ENCODE measurements at regions not wholly inside any gene's neighbourhood (a gene's known extent, or its start where the extent isn't known, plus 50 kb on each side); places are given as distances from the start of the nearest gene placed in this dataset.
"Not testable (repeated sequence)": the region's sequence is repeated elsewhere in the genome, so short reads cannot be mapped to it uniquely, and the experiment has no call there.

DNA sequence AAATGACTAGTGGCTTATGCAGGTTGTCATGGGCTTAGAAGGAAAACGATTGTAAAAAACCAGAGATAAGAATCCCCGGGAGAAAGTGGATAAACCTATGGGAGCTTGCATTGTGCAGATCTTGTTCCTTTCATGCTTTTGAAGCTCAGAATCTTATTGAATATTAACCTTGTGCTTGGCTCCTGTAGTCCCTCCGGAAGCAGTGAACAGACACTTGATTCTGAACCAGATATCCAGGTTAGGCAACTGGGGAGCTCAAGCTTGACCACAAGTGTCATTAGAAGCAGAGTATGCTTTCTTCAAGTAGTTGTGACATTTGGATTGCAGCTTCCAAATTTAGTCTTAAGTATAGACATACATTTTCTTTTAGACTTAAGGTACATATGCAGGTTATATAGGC is 212.6 kb upstream of the MOCS1 start:
- DNase-seq, result no peak

DNA sequence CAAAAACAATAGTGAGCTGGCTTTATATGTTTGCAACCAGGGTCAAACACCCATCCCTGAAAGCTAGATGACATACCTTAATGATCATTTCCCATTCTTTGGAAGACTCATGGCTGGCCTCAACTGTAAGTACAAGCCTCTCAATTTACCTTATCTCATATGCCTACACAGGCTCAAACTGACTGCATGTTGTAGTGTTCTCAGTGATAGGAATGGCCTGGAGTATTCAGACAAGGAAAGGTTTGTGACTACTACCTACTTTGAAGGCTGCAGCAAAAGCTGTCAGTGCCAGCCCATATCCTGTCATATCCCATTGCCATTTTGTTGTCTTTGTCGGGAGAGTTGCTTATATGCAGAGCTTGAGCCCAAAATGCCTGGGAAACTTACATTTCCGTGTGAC is 205.2 kb upstream of the MOCS1 start:
- DNase-seq, result no peak

- no peak for DNase-seq
These were observed 204.0 kb upstream of the MOCS1 start for GRCh38 chr6:40138273-40138720.

DNA sequence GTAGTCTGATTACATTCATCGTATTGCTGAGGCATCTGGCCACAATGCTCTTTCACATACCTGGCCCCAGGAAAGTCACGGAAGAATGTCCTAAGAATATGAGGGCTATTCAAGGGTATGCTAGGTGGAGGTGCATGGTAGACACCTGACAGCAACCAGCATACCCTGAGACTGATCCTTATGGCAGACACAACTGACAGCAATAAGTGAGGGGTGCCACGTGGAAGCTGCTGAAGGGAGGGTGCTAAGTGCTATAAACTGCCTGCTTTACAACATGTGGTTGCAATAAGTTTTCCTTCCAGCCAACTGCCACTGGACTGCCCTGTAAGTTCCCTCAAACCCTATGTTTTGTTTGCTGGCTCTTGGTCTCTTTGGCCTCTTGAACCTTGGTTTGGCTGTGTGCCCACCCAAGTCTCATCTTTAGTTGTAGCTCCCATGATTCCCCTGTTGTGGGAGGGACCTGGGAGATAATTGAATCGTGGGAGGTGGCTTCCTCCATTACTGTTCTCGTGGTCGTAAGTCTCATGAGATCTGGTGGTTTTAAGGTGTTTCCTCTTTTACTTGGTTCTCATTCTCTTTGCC is 201.3 kb upstream of the MOCS1 start:
- no peak for DNase-seq

DNA sequence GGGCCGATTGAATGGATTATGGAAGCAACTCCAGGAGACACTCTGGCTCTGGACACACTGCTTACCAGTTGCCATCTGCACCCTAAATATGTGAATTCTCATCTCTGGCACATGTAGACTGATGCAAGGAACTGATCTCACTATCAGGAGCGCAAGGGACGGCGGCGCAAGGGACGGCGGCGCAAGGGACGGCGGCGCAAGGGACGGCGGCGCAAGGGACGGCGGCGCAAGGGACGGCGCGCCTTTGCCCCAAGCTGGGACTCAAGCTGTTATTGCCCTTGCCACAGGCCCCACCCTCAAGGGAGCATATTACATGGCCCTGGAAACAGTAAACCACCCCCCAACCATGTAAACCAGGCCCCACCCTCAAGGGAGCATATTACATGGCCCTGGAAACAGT is 199.7 kb upstream of the MOCS1 start:
- DNase-seq, result not testable (repeated sequence)

DNA sequence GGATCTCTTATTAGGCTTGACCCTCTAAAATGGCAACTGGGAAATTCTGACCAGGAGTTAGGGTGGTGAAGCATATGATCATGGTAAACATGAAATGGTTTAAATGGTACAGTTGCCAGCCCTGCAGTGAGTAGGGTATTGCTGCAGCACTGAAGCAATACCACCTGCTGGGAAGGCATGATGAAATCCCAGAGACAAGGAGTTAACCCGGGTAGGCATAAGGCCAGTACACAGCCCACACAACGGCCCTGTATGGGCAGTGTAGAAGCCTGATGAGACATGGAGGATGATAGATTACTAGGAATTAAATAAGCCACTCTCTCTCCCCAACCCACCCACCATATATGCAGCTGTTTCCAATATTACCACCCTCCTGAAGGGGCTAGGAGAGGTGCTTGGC is 197.4 kb upstream of the MOCS1 start:
- DNase-seq, result no peak

GRCh38 chr6:40128127-40128526 is 193.9 kb upstream of the MOCS1 start:
- DNase-seq, result no peak

DNA sequence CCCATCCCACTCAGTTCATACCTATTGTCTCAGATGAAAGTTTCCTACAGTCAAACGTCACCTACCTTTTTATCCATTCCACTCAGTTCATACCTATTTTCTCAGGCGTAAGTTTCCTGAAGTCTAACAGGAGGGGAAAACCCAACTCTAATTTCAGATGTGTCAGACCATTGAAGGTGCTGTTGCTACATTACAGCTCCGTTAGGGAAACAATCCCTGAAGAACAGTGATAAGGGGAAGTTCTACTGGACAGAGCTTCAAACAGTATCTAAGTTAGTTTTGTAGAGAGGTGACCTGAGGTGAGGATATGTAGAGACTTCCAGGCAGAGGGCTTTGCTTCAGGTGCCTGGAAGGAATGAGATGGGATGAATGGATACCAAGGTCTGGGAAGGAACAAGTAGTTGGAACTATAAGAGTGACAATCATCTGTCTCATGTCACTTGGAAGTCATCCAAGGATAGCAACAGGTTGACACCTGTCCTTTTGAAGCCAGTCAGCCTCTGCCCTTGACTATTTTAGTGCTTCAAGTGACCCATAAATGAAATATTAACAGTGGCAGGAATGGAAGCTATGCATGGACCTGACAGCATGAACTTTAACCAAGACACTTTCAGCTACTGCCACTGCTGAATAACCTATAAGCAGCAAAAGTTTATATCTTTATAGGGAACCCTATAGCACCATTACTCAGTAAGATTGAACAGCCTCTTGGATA is 191.6 kb upstream of the MOCS1 start:
- no peak for DNase-seq

DNA sequence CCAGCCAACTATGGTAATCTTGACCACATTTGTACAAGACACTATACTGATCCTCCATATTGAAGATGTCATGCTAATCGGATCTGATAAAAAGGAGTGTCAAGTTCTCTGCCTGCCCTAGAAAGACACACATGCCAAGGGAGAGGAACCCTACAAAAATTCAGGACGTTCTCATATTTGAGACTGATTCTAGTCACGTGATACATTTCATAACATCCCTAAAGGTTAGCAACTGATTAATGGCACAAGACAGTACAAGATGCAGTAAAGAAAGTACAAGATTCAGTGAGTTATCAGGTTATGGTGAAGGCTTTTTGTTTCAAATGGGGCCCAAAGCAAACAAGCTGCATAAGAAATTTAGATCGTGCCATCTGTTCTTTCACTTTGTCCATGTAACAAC is 190.7 kb upstream of the MOCS1 start:
- DNase-seq, result no peak

GRCh38 chr6:40116832-40117231 is 182.6 kb upstream of the MOCS1 start:
- no peak for DNase-seq

DNA sequence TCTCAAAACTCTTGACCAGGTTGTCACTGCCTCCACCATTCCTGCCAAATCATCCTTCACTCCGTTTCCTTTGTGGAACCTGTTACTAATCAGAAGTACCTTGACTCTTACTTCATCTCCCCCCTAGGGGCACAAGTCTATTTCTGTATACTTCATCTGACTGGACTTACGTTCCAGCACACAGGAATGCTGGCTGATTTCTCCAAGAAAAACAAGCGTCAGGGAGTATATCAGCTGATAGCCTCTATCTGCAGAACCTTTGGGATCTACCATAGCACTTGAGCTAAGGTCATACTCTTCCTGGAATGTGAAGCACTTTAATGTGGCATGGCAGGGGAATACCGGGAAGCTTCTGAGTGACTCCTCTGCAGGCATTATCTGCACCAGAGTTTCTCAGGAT is 178.1 kb upstream of the MOCS1 start:
- no peak for DNase-seq

- no peak for DNase-seq
These were observed 174.5 kb upstream of the MOCS1 start for GRCh38 chr6:40108736-40109135.

DNA sequence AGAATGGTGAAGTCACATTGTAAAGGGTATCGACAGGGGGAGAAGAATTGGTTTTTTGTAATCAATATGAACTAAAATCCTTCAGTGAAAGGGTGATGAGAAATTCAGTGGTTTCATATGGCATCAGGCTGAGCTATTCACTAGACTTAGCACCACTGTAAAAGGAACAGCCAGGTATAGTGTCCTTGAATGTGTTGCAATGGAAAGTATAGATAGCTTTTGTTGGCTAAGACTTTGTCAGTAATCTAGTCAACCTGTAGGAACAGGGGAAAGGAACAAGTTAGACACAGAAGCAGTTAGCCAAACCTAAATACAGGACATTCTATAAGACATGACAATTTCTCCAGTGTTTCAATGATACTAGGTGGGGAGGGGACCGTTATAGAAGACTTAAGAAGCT is 172.6 kb upstream of the MOCS1 start:
- no peak for DNase-seq

DNA sequence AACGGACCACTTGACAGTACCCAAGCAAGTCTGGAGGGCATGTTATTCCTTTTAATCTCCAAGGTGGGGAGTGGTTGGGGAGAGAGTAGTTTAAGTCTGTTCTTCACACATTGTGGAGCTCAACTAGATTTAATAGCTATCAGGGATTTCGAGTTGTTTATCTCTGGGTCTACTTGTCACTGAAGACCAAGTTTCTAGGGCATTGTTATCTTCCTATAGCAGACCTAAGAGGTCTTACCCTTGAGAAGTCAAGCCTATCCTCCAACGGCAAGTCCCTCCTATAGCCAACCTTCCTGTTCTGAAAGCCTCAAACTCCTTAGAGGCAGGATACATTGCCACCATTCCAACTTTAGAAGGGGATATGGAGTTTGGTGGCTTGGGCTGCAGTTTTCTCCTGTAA is 164.5 kb upstream of the MOCS1 start:
- DNase-seq, result no peak

- no peak for DNase-seq
These were observed 163.3 kb upstream of the MOCS1 start for GRCh38 chr6:40097590-40097989.

DNA sequence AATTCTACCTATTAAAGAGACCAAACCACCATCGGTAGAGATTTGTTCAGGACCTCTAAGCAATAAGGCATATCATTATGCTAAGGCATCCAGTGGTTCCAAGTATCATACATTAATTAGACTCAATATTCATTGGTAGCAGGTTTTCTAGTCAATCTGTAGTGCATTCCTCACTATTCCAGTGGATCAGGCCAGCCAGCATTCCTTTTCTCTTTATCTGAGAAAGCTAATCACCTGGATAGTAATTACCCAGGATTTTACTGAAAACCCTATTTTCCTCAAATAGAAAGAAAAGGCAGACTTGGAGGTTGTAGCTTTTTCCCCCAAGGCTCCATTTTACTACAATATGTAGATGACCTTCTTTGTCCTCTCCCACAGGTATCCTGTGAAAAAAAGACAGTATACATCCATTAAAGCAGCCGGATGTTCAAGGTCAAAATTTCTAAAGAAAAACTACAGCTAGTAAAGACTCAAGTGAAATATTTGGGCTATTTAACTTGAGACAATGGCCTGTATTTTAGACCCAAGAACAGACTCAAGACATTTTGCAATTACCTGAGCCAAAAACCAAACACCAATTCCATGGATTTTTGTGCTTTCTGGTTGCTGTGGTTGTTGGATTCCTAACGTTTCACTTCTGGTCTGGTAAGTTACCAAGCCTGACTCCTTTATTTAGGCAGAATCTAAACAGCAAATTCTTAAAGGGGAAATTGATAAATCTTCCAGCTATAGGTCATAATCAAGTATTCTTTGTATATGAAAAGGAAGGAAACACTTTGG is 149.1 kb upstream of the MOCS1 start:
- no peak for DNase-seq

GRCh38 chr6:40082278-40083043 is 148.2 kb upstream of the MOCS1 start:
- no peak for DNase-seq

- DNase-seq, result no peak
These were observed 143.5 kb upstream of the MOCS1 start for GRCh38 chr6:40077736-40078135.

GRCh38 chr6:40077315-40077714 is 143.1 kb upstream of the MOCS1 start:
- DNase-seq, result no peak

DNA sequence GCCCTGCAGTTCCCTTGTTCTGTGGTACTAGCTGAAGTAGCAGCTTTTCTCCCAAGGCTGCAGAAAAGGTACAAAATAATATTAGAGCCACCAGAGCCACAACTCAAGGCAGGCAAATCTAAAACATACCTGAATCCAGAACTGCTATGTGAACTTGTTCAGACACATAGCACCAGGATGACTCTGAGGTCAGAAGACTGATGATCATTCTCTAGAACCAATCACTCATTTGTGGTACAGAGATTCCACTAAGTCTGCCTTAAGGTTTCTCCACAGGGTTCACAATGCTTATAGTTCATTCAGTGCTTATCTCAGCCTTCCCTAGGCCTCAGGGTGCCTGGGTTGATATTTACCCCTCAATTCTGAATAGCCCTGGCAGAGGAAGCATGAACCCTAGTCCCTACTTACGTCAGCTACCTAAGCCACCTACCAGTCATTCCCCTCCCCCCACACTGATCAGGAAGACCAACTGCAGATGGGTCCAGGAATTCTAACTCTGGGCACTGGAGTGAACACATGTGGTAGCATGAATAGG is 140.9 kb upstream of the MOCS1 start:
- DNase-seq, result no peak

GRCh38 chr6:40074306-40075055 is 140.2 kb upstream of the MOCS1 start:
- no peak for DNase-seq

- DNase-seq, result no peak
These were observed 132.1 kb upstream of the MOCS1 start for GRCh38 chr6:40066372-40066771.
